HCT116 (cell line): ENCODE measurements at regions not wholly inside any gene's neighbourhood (a gene's known extent, or its start where the extent isn't known, plus 50 kb on each side); places are given as distances from the start of the nearest gene placed in this dataset.

Experiments
- ATAC-seq: fragments of 200-7000 bp; cut with Tn5 transposase; 2 replicates; pipeline ENCODE4 v1.9.1; 2020; ENCODE audit warnings: mild to moderate bottlenecking, moderate library complexity
- BruUV-seq: library from RNA; stranded (reverse); fragments of 400-500 nt; replicated peaks from 2 replicates; lab custom pipeline; 2021; lab: Mats Ljungman, UMichigan
- CTCF ChIA-PET: fragments of 300-600 bp; sonication (Branson Sonifier 250); formaldehyde crosslinking; loops from one replicate; lab custom pipeline; 2021; ENCODE audit warnings: antibody characterized with exemption; lab: Charles Lee
- POLR2A ChIA-PET: fragments of 300-600, 350-600 bp; sonication (Branson Sonifier 250); formaldehyde crosslinking; loops from one replicate; lab custom pipeline; 2021; ENCODE audit warnings: antibody characterized with exemption; lab: Charles Lee
- RAD21 ChIA-PET, 2 experiments: fragments of 300-600 bp; sonication (Branson Sonifier 250); formaldehyde crosslinking; loops; one replicate each; lab custom pipeline; 2023; ENCODE audit warnings: low total read pairs in 2 of 2; ENCODE audit not compliant: uncharacterized antibody in 2 of 2, unreplicated experiment in 2 of 2, low non-redundant PET in 1 of 2; lab: Charles Lee
- DNase-seq: peaks from one replicate; pipeline ENCODE4 v3.0.0-alpha.2; 2010; ENCODE audit warnings: low read depth, low spot score
- H2AFZ ChIP-seq: fragments of 200-600 bp; shearing (Covaris generic), sonication (generic); 2 replicates; pipeline ENCODE4 v1.6.1; 2017; ENCODE audit warnings: low read depth, mixed run types, mixed read lengths, antibody characterized with exemption, low read length; ENCODE audit not compliant: poor library complexity, severe bottlenecking
- H3K27ac ChIP-seq: 2 replicates; pipeline ENCODE4 v1.5.1; 2012; ENCODE audit warnings: low read depth, low read length
- H3K27me3 ChIP-seq: fragments of 200-600 bp; sonication (generic); 2 replicates; pipeline ENCODE4 v1.6.1; 2016; ENCODE audit warnings: mixed run types, low read length, mixed read lengths; ENCODE audit not compliant: insufficient read depth
- H3K36me3 ChIP-seq, 2 experiments: fragments of 200-500 bp in 1 of 2; fragments of 200-600 bp in 1 of 2; sonication (Bioruptor generic) in 1 of 2; sonication (generic) in 1 of 2; 2 replicates each; pipeline versions ENCODE4 v1.5.1 to v1.6.1; 2014 to 2016; ENCODE audit warnings: low read length in 2 of 2, inconsistent platforms in 1 of 2, mixed read lengths in 1 of 2, mixed run types in 1 of 2; ENCODE audit not compliant: insufficient read depth in 2 of 2, control insufficient read depth in 1 of 2
- H3K4me1 ChIP-seq, 2 experiments: fragments of 200-600 bp in 1 of 2; sonication (generic) in 1 of 2; 2 replicates each; pipeline versions ENCODE4 v1.5.1 to v1.6.1; 2012 to 2017; ENCODE audit warnings: low read length in 2 of 2, inconsistent platforms in 1 of 2, mild to moderate bottlenecking in 1 of 2, mixed read lengths in 1 of 2, mixed run types in 1 of 2, moderate library complexity in 1 of 2; ENCODE audit not compliant: insufficient read depth in 2 of 2, control insufficient read depth in 1 of 2
- H3K4me2 ChIP-seq: fragments of 200-600 bp; sonication (generic); 2 replicates; pipeline ENCODE4 v1.6.1; 2017; ENCODE audit warnings: mixed run types, low read length, mixed read lengths
- H3K4me3 ChIP-seq, 2 experiments: fragments of 200-600 bp in 1 of 2; sonication (generic) in 1 of 2; replicated peaks in 1 of 2; 2 replicates each; pipeline ENCODE4 v1.5.1; 2011 to 2016; ENCODE audit warnings: low read length in 2 of 2, control low read depth in 1 of 2, low read depth in 1 of 2, mild to moderate bottlenecking in 1 of 2, mixed read lengths in 1 of 2, mixed run types in 1 of 2
- H3K79me2 ChIP-seq: fragments of 200-600 bp; sonication (generic); 2 replicates; pipeline ENCODE4 v1.6.1; 2017; ENCODE audit warnings: mild to moderate bottlenecking, mixed run types, low read length, moderate library complexity, mixed read lengths; ENCODE audit not compliant: insufficient read depth
- H3K9ac ChIP-seq: fragments of 200-600 bp; sonication (generic); 2 replicates; pipeline ENCODE4 v1.6.1; 2016; ENCODE audit warnings: low read length, mixed read lengths
- H3K9me2 ChIP-seq: fragments of 200-600 bp; sonication (generic), shearing (Covaris generic); 2 replicates; pipeline ENCODE4 v1.6.1; 2017; ENCODE audit warnings: mixed run types, mild to moderate bottlenecking, moderate library complexity; ENCODE audit not compliant: insufficient read depth
- H3K9me3 ChIP-seq, 2 experiments: fragments of 200-500 bp in 1 of 2; fragments of 200-600 bp in 1 of 2; sonication (Bioruptor generic) in 1 of 2; sonication (generic) in 1 of 2; 2 replicates each; pipeline ENCODE4 v1.6.1; 2014 to 2017; ENCODE audit warnings: low read length in 2 of 2, mixed read lengths in 2 of 2, inconsistent platforms in 1 of 2, low read depth in 1 of 2, mild to moderate bottlenecking in 1 of 2, mixed run types in 1 of 2, moderate library complexity in 1 of 2; ENCODE audit not compliant: control insufficient read depth in 1 of 2, insufficient read depth in 1 of 2
- H4K20me1 ChIP-seq: fragments of 200-600 bp; sonication (generic), shearing (Covaris generic); 2 replicates; pipeline ENCODE4 v1.6.1; 2017; ENCODE audit warnings: mixed run types, mild to moderate bottlenecking, moderate library complexity; ENCODE audit not compliant: insufficient read depth
- CBX3 ChIP-seq: IDR thresholded peaks from 2 replicates; pipeline ENCODE4 v1.6.1; 2012; ENCODE audit warnings: low read depth
- EGR1 ChIP-seq: IDR thresholded peaks from 2 replicates; pipeline ENCODE4 v1.6.1; 2012; ENCODE audit warnings: low read depth
- ELF1 ChIP-seq: IDR thresholded peaks from 2 replicates; pipeline ENCODE4 v1.6.1; 2012; ENCODE audit warnings: low read depth, borderline replicate concordance
- EZH2 ChIP-seq: fragments of 200-600 bp; sonication (generic); IDR thresholded peaks from 2 replicates; pipeline ENCODE4 v1.6.1; 2017; ENCODE audit warnings: antibody characterized with exemption, mixed run types
- FOSL1 ChIP-seq: IDR thresholded peaks from 2 replicates; pipeline ENCODE4 v1.6.1; 2012; ENCODE audit warnings: low read depth
- POLR2A ChIP-seq: IDR thresholded peaks from 2 replicates; pipeline ENCODE4 v1.7.0; 2011; ENCODE audit warnings: borderline replicate concordance; ENCODE audit not compliant: insufficient read depth, insufficient read length; ENCODE audit errors: extremely low read depth
- POLR2AphosphoS5 ChIP-seq: IDR thresholded peaks from 2 replicates; pipeline ENCODE4 v1.6.1; 2011; ENCODE audit warnings: mild to moderate bottlenecking, low read depth, low read length, moderate library complexity
- RAD21 ChIP-seq: IDR thresholded peaks from 2 replicates; pipeline ENCODE4 v1.6.1; 2012; ENCODE audit warnings: low read depth, mild to moderate bottlenecking
- SP1 ChIP-seq: IDR thresholded peaks from 2 replicates; pipeline ENCODE4 v1.6.1; 2012; ENCODE audit warnings: low read depth
- SRF ChIP-seq: IDR thresholded peaks from 2 replicates; pipeline ENCODE4 v1.6.1; 2012; ENCODE audit warnings: low read depth
- YY1 ChIP-seq: IDR thresholded peaks from 2 replicates; pipeline ENCODE4 v1.6.1; 2011; ENCODE audit warnings: low read length, low read depth, moderate library complexity, mild to moderate bottlenecking; ENCODE audit not compliant: insufficient replicate concordance; ENCODE audit errors: extremely low read depth
- ZNF274 ChIP-seq: fragments of 200-500 bp; sonication (Bioruptor generic); IDR thresholded peaks from 2 replicates; pipeline ENCODE4 v1.6.1; 2014; ENCODE audit warnings: mild to moderate bottlenecking, low read depth, low read length, inconsistent platforms
- intact Hi-C: fragments of 100-400 bp; cut with micrococcal nuclease; formaldehyde crosslinking; loops from 2 replicates; pipeline ENCODE4 v1.10.0; 2022
- TF ChIP-seq, protein P1 (sequence below), 3 experiments: fragments of 200-600 bp in 1 of 3; sonication (generic) in 1 of 3; IDR thresholded peaks in 2 of 3; conservative IDR thresholded peaks in 1 of 3; 2 replicates each; pipeline ENCODE4 v1.5.1; 2012 to 2017; ENCODE audit warnings: low read depth in 2 of 3, low read length in 2 of 3, antibody characterized with exemption in 1 of 3, borderline replicate concordance in 1 of 3, control low read depth in 1 of 3, mild to moderate bottlenecking in 1 of 3, mixed read lengths in 1 of 3, mixed run types in 1 of 3, moderate library complexity in 1 of 3; ENCODE audit not compliant: insufficient read depth in 1 of 3
- TF ChIP-seq, protein P2 (sequence below): IDR thresholded peaks from 2 replicates; pipeline ENCODE4 v1.6.1; 2011; ENCODE audit warnings: mild to moderate bottlenecking, low read length, moderate library complexity; ENCODE audit not compliant: insufficient replicate concordance; ENCODE audit errors: extremely low read depth

DNA sequence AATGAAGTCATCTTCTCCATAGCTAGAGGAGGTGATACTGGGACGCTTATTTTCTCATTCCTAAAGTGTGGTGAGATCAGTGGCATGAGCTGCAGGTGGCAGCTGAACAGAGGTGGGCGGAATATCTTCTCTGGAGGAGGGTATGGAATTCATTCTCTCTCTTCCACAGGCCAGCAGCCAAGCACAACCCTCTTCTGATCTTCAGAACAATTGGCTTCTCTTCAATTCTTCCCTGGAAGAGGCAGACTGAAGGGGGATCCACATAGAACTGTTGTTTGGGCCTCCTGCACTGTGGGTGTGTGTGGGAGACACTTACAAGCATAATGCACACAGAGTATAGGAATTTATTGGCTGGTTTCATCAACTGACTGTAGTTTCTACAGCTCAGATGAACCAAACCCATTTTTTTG is 180.4 kb upstream of the RASGEF1B start:
- H3K9me2 ChIP-seq, result no peaks in the 10 kb centered on the region
- no peaks in the 10 kb centered on the region for H3K79me2 ChIP-seq
- DNase-seq, result no peak
- H3K4me2 ChIP-seq, result no peak overlapping the region
- no peaks in the 10 kb centered on the region for H3K9me3 ChIP-seq
- POLR2A ChIA-PET, result no interaction called here
- peaks cover 14% of the 10 kb centered on the region; the same call in 1 of the 2 replicates for H3K27me3 ChIP-seq
- TF ChIP-seq FOSL1, result no peak
- TF ChIP-seq, protein P1, sequence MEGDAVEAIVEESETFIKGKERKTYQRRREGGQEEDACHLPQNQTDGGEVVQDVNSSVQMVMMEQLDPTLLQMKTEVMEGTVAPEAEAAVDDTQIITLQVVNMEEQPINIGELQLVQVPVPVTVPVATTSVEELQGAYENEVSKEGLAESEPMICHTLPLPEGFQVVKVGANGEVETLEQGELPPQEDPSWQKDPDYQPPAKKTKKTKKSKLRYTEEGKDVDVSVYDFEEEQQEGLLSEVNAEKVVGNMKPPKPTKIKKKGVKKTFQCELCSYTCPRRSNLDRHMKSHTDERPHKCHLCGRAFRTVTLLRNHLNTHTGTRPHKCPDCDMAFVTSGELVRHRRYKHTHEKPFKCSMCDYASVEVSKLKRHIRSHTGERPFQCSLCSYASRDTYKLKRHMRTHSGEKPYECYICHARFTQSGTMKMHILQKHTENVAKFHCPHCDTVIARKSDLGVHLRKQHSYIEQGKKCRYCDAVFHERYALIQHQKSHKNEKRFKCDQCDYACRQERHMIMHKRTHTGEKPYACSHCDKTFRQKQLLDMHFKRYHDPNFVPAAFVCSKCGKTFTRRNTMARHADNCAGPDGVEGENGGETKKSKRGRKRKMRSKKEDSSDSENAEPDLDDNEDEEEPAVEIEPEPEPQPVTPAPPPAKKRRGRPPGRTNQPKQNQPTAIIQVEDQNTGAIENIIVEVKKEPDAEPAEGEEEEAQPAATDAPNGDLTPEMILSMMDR (IDR thresholded peaks at IDR 0.05 in 2 of 3, conservative IDR thresholded peaks at IDR 0.05 in 1 of 3; ENCODE audit: borderline replicate concordance in 1 of 3, insufficient read depth in 1 of 3, low read depth in 2 of 3, low read length in 2 of 3), result no peak
- no peak for TF ChIP-seq POLR2A
- TF ChIP-seq SP1, result no peak
- TF ChIP-seq POLR2AphosphoS5, result no peak
- TF ChIP-seq, all 23 proteins: peak for 0
- ChIA-PET CTCF (no interaction called here), RAD21 (no interaction called here)
- H4K20me1 ChIP-seq, result no peaks in the 10 kb centered on the region
- H2AFZ ChIP-seq, result no peak overlapping the region
- H3K27ac ChIP-seq, result no peak overlapping the region
- BruUV-seq, result no TSS peak
- intact Hi-C loops, result no loop called here
- ATAC-seq, result no peak
- H3K36me3 ChIP-seq, result no peaks in the 10 kb centered on the region
- H3K9ac ChIP-seq, result no peak overlapping the region
- no peaks in the 10 kb centered on the region for H3K4me1 ChIP-seq
- no peak overlapping the region for H3K4me3 ChIP-seq

DNA sequence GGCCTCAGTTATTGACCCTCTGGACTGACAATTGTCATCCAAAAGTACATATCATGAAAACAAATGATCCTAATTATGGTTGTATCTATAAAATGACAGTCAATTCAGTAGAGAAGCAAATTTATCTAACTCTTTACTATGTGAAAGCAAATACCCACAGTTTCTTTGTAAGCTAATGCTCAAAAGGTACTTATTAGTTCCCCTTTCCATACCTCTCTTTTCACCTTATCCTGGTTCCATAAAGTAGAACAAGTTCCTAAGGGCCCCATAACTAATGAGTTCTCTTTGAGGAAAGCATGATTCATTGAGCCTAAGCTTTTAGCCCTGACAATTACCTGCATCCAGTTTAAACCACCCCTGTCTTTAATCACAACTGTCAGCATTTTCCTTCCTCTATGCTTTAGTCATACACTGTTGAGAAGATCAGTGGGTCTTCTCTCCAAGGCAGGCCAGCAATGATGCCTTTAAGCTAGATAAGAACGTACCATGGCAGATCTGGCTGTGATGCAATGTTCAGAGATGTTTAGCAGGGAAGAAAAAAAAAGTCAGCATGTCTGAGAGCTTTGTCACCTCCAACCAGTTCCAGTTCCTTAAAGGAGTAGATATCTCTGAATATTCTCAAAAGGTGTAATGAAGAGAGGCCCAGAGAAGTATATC is 179.7 kb upstream of the RASGEF1B start:
- ChIA-PET POLR2A (no interaction called here), RAD21 (no interaction called here), CTCF (no interaction called here)
- H3K4me2 ChIP-seq, result no peak overlapping the region
- no peak overlapping the region for H3K4me3 ChIP-seq
- no peak overlapping the region for H2AFZ ChIP-seq
- DNase-seq (no peak), ATAC-seq (no peak)
- no peaks in the 10 kb centered on the region for H3K79me2 ChIP-seq
- no peak overlapping the region for H3K9ac ChIP-seq
- no peak overlapping the region for H3K27ac ChIP-seq
- H3K4me1 ChIP-seq, result no peaks in the 10 kb centered on the region
- no peaks in the 10 kb centered on the region for H3K9me2 ChIP-seq
- BruUV-seq, result no TSS peak
- no peaks in the 10 kb centered on the region for H4K20me1 ChIP-seq
- H3K36me3 ChIP-seq, result no peaks in the 10 kb centered on the region
- H3K9me3 ChIP-seq, result no peaks in the 10 kb centered on the region
- intact Hi-C loops, result no loop called here
- peaks cover 14% of the 10 kb centered on the region; the same call in 1 of the 2 replicates for H3K27me3 ChIP-seq
- TF ChIP-seq CBX3 (no peak), ELF1 (no peak), RAD21 (no peak), POLR2AphosphoS5 (no peak), ZNF274 (no peak), EZH2 (no peak), SP1 (no peak), YY1 (no peak), FOSL1 (no peak), SRF (no peak), EGR1 (no peak)
- TF ChIP-seq, protein P2, sequence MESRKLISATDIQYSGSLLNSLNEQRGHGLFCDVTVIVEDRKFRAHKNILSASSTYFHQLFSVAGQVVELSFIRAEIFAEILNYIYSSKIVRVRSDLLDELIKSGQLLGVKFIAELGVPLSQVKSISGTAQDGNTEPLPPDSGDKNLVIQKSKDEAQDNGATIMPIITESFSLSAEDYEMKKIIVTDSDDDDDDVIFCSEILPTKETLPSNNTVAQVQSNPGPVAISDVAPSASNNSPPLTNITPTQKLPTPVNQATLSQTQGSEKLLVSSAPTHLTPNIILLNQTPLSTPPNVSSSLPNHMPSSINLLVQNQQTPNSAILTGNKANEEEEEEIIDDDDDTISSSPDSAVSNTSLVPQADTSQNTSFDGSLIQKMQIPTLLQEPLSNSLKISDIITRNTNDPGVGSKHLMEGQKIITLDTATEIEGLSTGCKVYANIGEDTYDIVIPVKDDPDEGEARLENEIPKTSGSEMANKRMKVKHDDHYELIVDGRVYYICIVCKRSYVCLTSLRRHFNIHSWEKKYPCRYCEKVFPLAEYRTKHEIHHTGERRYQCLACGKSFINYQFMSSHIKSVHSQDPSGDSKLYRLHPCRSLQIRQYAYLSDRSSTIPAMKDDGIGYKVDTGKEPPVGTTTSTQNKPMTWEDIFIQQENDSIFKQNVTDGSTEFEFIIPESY, result no peak
